Colonic mucosa (tissue), 4 donors: ENCODE measurements at regions not wholly inside any gene's neighbourhood (a gene's known extent, or its start where the extent isn't known, plus 50 kb on each side); places are given as distances from the start of the nearest gene placed in this dataset.

Source experiments
- DNase-seq: peaks from one replicate; pipeline ENCODE4 v3.0.0-alpha.2; 2020
- H3K27ac ChIP-seq: fragments of 200-600 bp; one replicate; pipeline ENCODE4 v1.8.0; 2021
- H3K27me3 ChIP-seq: fragments of 200-600 bp; one replicate; pipeline ENCODE4 v1.8.0; 2021
- H3K36me3 ChIP-seq: fragments of 200-600 bp; one replicate; pipeline ENCODE4 v1.8.0; 2021
- H3K4me1 ChIP-seq: fragments of 200-600 bp; one replicate; pipeline ENCODE4 v1.8.0; 2021; ENCODE audit warnings: mild to moderate bottlenecking
- H3K4me3 ChIP-seq: fragments of 200-600 bp; one replicate; pipeline ENCODE4 v1.8.0; 2021
- H3K9ac ChIP-seq, 2 donors: one replicate each; pipeline ENCODE4 v1.7.0; 2013; ENCODE audit warnings: control low read depth in 2 of 2, low read depth in 2 of 2, low read length in 2 of 2
- H3K9me3 ChIP-seq: fragments of 200-600 bp; one replicate; pipeline ENCODE4 v1.8.0; 2021
- CTCF ChIP-seq: fragments of 200-600 bp; IDR thresholded peaks from one replicate; pipeline ENCODE4 v1.8.0; 2022; ENCODE audit warnings: antibody characterized with exemption, mild to moderate bottlenecking
- intact Hi-C: fragments of 100-400 bp; cut with DNase I; formaldehyde crosslinking; loops from one replicate; pipeline ENCODE4 v1.14.1; 2022
- donor health status: healthy.
- donor health status: DM: no; HTN: no; CAD: no.
- donor health status: DM: no; HTN: no; CAD: no.

GRCh38 chr15:95121191-95121590 lies 889.8 kb downstream of the MCTP2 start:
- no peaks in the 10 kb centered on the region for H3K4me1 ChIP-seq
- no peaks in the 10 kb centered on the region for H3K27me3 ChIP-seq
- TF ChIP-seq CTCF, result no peak
- DNase-seq, result no peak
- H3K9ac ChIP-seq, result no peak overlapping the region
- H3K27ac ChIP-seq, result no peak overlapping the region
- H3K36me3 ChIP-seq, result no peaks in the 10 kb centered on the region
- H3K9me3 ChIP-seq, result no peaks in the 10 kb centered on the region
- no peak overlapping the region for H3K4me3 ChIP-seq
- intact Hi-C loops, result no loop called here

GRCh38 chr15:95125803-95126202 lies 894.4 kb downstream of the MCTP2 start:
- no peak for TF ChIP-seq CTCF
- no peak for DNase-seq
- Histone ChIP-seq H3K4me1 (no peaks in the 10 kb centered on the region), H3K9me3 (no peaks in the 10 kb centered on the region), H3K36me3 (no peaks in the 10 kb centered on the region), H3K27me3 (no peaks in the 10 kb centered on the region), H3K9ac (no peak overlapping the region), H3K27ac (no peak overlapping the region), H3K4me3 (no peak overlapping the region)
- intact Hi-C loops, result no loop called here

- no peak for DNase-seq
- Histone ChIP-seq H3K9me3 (no peaks in the 10 kb centered on the region), H3K36me3 (no peaks in the 10 kb centered on the region), H3K4me1 (no peaks in the 10 kb centered on the region), H3K27ac (no peak overlapping the region), H3K9ac (no peak overlapping the region), H3K4me3 (no peak overlapping the region), H3K27me3 (no peaks in the 10 kb centered on the region)
- TF ChIP-seq CTCF, result no peak
- intact Hi-C loops, result no loop called here
Measured at GRCh38 chr15:95127356-95127755, 896.0 kb downstream of the MCTP2 start.

- no peaks in the 10 kb centered on the region for H3K4me1 ChIP-seq
- DNase-seq, result no peak
- no peak overlapping the region for H3K27ac ChIP-seq
- H3K36me3 ChIP-seq, result no peaks in the 10 kb centered on the region
- no peak overlapping the region for H3K9ac ChIP-seq
- no peak overlapping the region for H3K4me3 ChIP-seq
- no peak for TF ChIP-seq CTCF
- intact Hi-C loops, result no loop called here
- no peaks in the 10 kb centered on the region for H3K9me3 ChIP-seq
- no peaks in the 10 kb centered on the region for H3K27me3 ChIP-seq
Measured at GRCh38 chr15:95129574-95129973, 898.2 kb downstream of the MCTP2 start.

- no peak overlapping the region for H3K4me3 ChIP-seq
- no peak overlapping the region for H3K27ac ChIP-seq
- no peak for TF ChIP-seq CTCF
- no peaks in the 10 kb centered on the region for H3K36me3 ChIP-seq
- intact Hi-C loops, result no loop called here
- no peaks in the 10 kb centered on the region for H3K27me3 ChIP-seq
- H3K9ac ChIP-seq, result no peak overlapping the region
- no peak for DNase-seq
- no peaks in the 10 kb centered on the region for H3K9me3 ChIP-seq
- H3K4me1 ChIP-seq, result no peaks in the 10 kb centered on the region
Measured at GRCh38 chr15:95131131-95131556, 899.8 kb downstream of the MCTP2 start.

GRCh38 chr15:95132774-95133173 lies 901.4 kb downstream of the MCTP2 start:
- no peak overlapping the region for H3K9ac ChIP-seq
- H3K4me3 ChIP-seq, result no peak overlapping the region
- intact Hi-C loops, result no loop called here
- no peaks in the 10 kb centered on the region for H3K36me3 ChIP-seq
- no peak overlapping the region for H3K27ac ChIP-seq
- H3K27me3 ChIP-seq, result no peaks in the 10 kb centered on the region
- no peak for DNase-seq
- no peak for TF ChIP-seq CTCF
- H3K4me1 ChIP-seq, result no peaks in the 10 kb centered on the region
- no peaks in the 10 kb centered on the region for H3K9me3 ChIP-seq
